Kidney epithelial cell (primary cell): ENCODE measurements at regions not wholly inside any gene's neighbourhood (a gene's known extent, or its start where the extent isn't known, plus 50 kb on each side); places are given as distances from the start of the nearest gene placed in this dataset.

ENCODE experiments used
- DNase-seq: peaks from one replicate; pipeline ENCODE4 v3.0.0-alpha.2; 2010; ENCODE audit warnings: low read depth
- H3K27me3 ChIP-seq: 2 replicates; pipeline ENCODE4 v1.6.0; 2011; ENCODE audit warnings: low read length; ENCODE audit not compliant: control insufficient read depth, insufficient read depth
- H3K36me3 ChIP-seq: 2 replicates; pipeline ENCODE4 v1.5.1; 2011; ENCODE audit warnings: low read length; ENCODE audit not compliant: control insufficient read depth, insufficient read depth
- H3K4me3 ChIP-seq: 2 replicates; pipeline ENCODE4 v1.5.1; 2011; ENCODE audit warnings: low read depth, mild to moderate bottlenecking, control low read depth, low read length
- CTCF ChIP-seq: IDR thresholded peaks from 2 replicates; pipeline ENCODE4 v1.5.1; 2011; ENCODE audit warnings: mild to moderate bottlenecking, moderate library complexity, low read length, control low read depth, inconsistent platforms; ENCODE audit not compliant: insufficient read depth, poor library complexity, severe bottlenecking

GRCh38 chr1:229204921-229205777, 65.8 kb upstream of the RAB4A start:
- peaks cover 23% of the 10 kb centered on the region for H3K27me3 ChIP-seq
- no peak for DNase-seq

GRCh38 chr1:229205854-229206253, 65.1 kb upstream of the RAB4A start:
- H3K36me3 ChIP-seq: no peaks in the 10 kb centered on the region
- TF ChIP-seq CTCF: no peak
- no peak overlapping the region for H3K4me3 ChIP-seq
- DNase-seq: no peak
- peaks cover 23% of the 10 kb centered on the region for H3K27me3 ChIP-seq

More at GRCh38 chr1:229204921-229205777, 65.8 kb upstream of the RAB4A start:
- no peak overlapping the region for H3K4me3 ChIP-seq
- H3K36me3 ChIP-seq: no peaks in the 10 kb centered on the region
- TF ChIP-seq CTCF: no peak

GRCh38 chr1:229207916-229208315, 63.0 kb upstream of the RAB4A start:
- no peak for TF ChIP-seq CTCF
- no peak for DNase-seq
- no peak overlapping the region for H3K4me3 ChIP-seq
- H3K27me3 ChIP-seq: peaks cover 23% of the 10 kb centered on the region
- no peaks in the 10 kb centered on the region for H3K36me3 ChIP-seq

- peaks cover 22% of the 10 kb centered on the region for H3K27me3 ChIP-seq
- DNase-seq: no peak
- no peak overlapping the region for H3K4me3 ChIP-seq
- no peaks in the 10 kb centered on the region for H3K36me3 ChIP-seq
- TF ChIP-seq CTCF: no peak
Measured at GRCh38 chr1:229208481-229208880, 62.4 kb upstream of the RAB4A start.

GRCh38 chr1:229209386-229209785, 61.5 kb upstream of the RAB4A start:
- H3K27me3 ChIP-seq: peaks cover 20% of the 10 kb centered on the region
- no peak for DNase-seq
- no peaks in the 10 kb centered on the region for H3K36me3 ChIP-seq
- TF ChIP-seq CTCF: no peak
- no peak overlapping the region for H3K4me3 ChIP-seq

GRCh38 chr1:229209816-229210215, 61.1 kb upstream of the RAB4A start:
- TF ChIP-seq CTCF: no peak
- H3K4me3 ChIP-seq: no peak overlapping the region
- H3K27me3 ChIP-seq: peaks cover 20% of the 10 kb centered on the region
- H3K36me3 ChIP-seq: no peaks in the 10 kb centered on the region
- no peak for DNase-seq
